SU-DHL-6 (cell line): ENCODE measurements at regions not wholly inside any gene's neighbourhood (a gene's known extent, or its start where the extent isn't known, plus 50 kb on each side); places are given as distances from the start of the nearest gene placed in this dataset.

Source experiments
- EZH2phosphoT487 ChIP-seq: fragments of 200-600 bp; sonication (generic), shearing (Covaris generic); conservative IDR thresholded peaks from 2 replicates; pipeline ENCODE4 v1.6.1; 2018; ENCODE audit warnings: mild to moderate bottlenecking, antibody characterized with exemption, low read length, moderate library complexity, mixed read lengths
- TF ChIP-seq, protein P1 (sequence below): fragments of 200-600 bp; sonication (generic); IDR thresholded peaks from one replicate; pipeline ENCODE4 v1.5.1; 2017; ENCODE audit warnings: antibody characterized with exemption, mild to moderate bottlenecking, low read length, moderate library complexity; ENCODE audit not compliant: insufficient read depth, poor library complexity, severe bottlenecking

DNA sequence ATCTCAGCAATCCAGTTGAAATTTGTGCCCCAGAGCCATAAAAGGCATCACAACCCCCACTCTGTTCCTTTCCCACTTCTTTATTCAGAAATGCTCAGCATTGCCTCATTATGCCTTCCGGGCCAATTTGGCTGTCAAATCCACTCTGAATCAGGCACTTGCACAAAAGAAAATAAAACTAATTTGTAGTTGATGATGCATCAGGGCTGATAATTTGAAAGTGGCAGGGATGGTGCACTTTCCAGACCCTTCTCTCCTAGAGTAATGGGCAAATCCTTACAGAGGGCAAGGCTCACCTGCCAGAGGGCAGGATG, 147.9 kb upstream of the PDE1C start:
- TF ChIP-seq EZH2phosphoT487: no peak
- TF ChIP-seq, protein P1, sequence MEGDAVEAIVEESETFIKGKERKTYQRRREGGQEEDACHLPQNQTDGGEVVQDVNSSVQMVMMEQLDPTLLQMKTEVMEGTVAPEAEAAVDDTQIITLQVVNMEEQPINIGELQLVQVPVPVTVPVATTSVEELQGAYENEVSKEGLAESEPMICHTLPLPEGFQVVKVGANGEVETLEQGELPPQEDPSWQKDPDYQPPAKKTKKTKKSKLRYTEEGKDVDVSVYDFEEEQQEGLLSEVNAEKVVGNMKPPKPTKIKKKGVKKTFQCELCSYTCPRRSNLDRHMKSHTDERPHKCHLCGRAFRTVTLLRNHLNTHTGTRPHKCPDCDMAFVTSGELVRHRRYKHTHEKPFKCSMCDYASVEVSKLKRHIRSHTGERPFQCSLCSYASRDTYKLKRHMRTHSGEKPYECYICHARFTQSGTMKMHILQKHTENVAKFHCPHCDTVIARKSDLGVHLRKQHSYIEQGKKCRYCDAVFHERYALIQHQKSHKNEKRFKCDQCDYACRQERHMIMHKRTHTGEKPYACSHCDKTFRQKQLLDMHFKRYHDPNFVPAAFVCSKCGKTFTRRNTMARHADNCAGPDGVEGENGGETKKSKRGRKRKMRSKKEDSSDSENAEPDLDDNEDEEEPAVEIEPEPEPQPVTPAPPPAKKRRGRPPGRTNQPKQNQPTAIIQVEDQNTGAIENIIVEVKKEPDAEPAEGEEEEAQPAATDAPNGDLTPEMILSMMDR: no peak
